Breast epithelium (tissue), 3 donors: ENCODE measurements at regions not wholly inside any gene's neighbourhood (a gene's known extent, or its start where the extent isn't known, plus 50 kb on each side); places are given as distances from the start of the nearest gene placed in this dataset.

Experiments
- CTCF ChIP-seq, 3 donors: fragments of 450-650 bp; IDR thresholded peaks; one replicate each; pipeline ENCODE4 v1.5.1; 2016 to 2017; ENCODE audit warnings: antibody characterized with exemption in 3 of 3, mild to moderate bottlenecking in 3 of 3, moderate library complexity in 3 of 3
- POLR2A ChIP-seq: fragments of 450-650 bp; IDR thresholded peaks from one replicate; pipeline ENCODE4 v1.6.1; 2016; ENCODE audit warnings: antibody characterized with exemption, mild to moderate bottlenecking, moderate library complexity

- TF ChIP-seq CTCF (IDR thresholded peaks at IDR 0.05) (no peak), POLR2A (no peak)
Observed at GRCh38 chr3:24622138-24622537, 127.5 kb upstream of the THRB start.
